Retinal pigment epithelial cell (primary cell): ENCODE measurements at regions not wholly inside any gene's neighbourhood (a gene's known extent, or its start where the extent isn't known, plus 50 kb on each side); places are given as distances from the start of the nearest gene placed in this dataset.
A peak's percentile ranks its signal among the peaks of the same experiment; 100 is the strongest.

Source experiments
- DNase-seq: peaks from one replicate; pipeline ENCODE4 v3.0.0-alpha.2; 2010; ENCODE audit warnings: low read depth
- H3K4me3 ChIP-seq: 2 replicates; pipeline ENCODE4 v1.5.1; 2011; ENCODE audit warnings: mild to moderate bottlenecking, low read length, control low read depth, moderate library complexity
- CTCF ChIP-seq: conservative IDR thresholded peaks from 2 replicates; pipeline ENCODE4 v1.5.1; 2011; ENCODE audit warnings: low read depth, low read length, control low read depth, inconsistent platforms

- no peak for TF ChIP-seq CTCF
- no peak overlapping the region for H3K4me3 ChIP-seq
- DNase-seq, result no peak
Measured at GRCh38 chr1:219726480-219727272, 113.8 kb upstream of the ZC3H11B start.

DNA sequence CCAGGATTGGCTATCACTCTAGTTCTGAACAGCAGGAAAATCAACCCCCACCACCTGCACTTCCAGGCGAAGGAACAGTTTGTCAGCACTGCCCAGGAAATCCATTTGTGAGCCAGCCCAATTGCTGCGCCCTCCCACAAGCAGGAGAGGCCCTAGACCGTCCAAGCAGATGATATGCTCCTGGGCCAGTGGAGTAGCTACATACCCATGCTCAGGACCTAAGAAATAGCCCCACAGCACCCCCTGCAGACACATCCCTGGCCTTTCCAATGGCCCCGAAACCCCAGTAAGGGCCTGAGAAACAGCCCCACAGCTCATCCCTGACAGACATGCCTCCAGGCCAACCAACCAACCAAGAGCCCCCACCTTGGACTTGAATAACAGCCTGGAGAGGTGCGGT lies 111.5 kb upstream of the ZC3H11B start:
- H3K4me3 ChIP-seq, result no peak overlapping the region
- no peak for DNase-seq
- no peak for TF ChIP-seq CTCF

- H3K4me3 ChIP-seq, result no peak overlapping the region
- no peak for DNase-seq
- no peak for TF ChIP-seq CTCF
Measured at GRCh38 chr1:219717536-219717935, 104.6 kb upstream of the ZC3H11B start.

DNA sequence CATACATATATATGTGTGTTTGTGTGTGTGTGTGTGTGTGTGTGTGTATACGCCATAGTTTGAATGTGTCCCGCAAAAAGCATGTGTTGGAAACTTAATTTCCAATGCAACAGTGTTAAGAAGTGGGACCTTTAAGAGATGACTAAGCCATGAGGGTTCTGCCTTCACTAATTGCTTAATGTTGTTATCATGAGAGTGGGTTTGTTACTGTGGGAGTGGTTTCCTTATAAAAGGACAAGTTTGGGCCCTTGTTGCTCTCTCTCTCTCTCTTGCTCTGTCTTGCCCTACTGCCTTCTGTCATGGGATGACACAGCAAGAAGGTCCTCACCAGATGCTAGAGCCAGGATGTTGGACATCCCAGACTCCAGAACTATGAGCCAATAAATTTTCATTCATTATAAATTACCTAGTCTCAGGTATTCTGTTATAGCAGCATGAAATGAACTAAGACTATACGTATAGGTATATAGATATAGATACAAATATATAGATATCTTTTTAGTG lies 103.8 kb upstream of the ZC3H11B start:
- no peak overlapping the region for H3K4me3 ChIP-seq
- DNase-seq, result no peak
- TF ChIP-seq CTCF, result no peak

DNA sequence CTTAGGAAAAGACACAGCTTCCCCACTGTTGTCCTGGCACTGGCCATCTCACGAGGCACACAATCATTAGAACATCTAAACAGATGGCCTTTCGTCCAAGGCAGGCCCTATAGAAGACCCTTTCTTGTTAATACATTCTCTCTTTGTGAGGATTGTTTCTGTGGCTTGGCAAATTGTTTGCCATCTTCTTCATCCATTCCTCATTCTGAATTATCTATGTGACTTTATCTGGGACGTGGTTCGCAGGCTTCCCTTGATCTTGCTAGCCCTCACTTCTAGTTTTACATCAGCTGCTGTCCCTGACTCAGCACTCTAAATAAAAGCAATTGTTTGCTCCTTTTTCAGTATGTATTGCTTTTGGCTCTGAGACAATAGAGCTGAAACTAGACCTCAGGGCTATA lies 101.1 kb upstream of the ZC3H11B start:
- DNase-seq, result no peak
- no peak overlapping the region for H3K4me3 ChIP-seq
- no peak for TF ChIP-seq CTCF

DNA sequence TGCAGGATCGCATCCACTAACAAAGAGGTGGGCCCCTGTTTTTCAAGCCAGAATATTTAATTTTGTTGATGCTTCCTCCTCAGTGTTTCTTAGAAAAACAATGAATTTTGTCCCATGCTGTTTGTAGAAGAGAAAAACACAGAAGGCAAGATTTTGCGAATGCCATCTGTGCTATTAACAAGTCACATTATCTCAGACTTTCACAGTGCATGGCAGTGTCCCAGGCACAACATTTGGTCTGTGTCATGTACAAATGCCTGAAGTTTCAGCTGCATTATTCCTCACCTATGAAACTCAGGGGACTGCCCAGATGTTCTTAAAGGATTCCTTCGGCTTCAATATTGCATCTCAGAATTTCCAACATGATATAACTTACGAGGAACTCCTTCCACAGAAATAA lies 99.6 kb upstream of the ZC3H11B start:
- DNase-seq, result no peak
- no peak for TF ChIP-seq CTCF
- no peak overlapping the region for H3K4me3 ChIP-seq

DNA sequence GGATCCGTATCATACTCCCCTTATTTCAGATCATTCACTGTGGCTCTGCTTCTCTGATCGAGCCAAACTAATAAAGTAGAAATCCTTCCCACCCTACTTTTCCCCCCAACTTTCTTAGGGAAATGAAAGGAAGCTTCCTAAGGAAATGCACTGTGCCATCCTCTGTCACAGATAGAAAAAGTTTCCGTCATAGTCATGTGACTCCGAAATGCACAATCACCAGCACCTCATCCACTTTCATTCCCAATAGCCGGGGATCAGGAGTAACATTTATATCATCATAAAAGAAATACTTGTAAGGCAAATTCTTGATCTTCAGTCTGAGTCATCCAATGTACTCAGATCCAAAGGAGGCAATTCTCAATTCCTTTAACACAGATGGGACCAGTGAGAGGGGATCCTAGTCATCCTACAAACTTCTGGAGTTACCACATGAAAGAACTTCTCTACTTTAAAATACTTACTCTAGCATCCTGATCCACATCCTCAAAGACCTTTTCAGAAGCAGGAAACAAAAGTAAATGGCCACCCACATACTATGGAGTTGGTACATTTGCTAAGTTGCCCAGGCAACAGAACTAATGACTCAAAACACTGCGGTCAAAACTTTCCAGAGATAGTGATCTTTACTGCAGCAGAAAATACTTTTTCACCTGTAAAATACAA lies 97.8 kb upstream of the ZC3H11B start:
- H3K4me3 ChIP-seq, result no peak overlapping the region
- TF ChIP-seq CTCF, result no peak
- peak; percentile 15 for DNase-seq
